Breast epithelium (tissue), 4 donors: ENCODE measurements at regions not wholly inside any gene's neighbourhood (a gene's known extent, or its start where the extent isn't known, plus 50 kb on each side); places are given as distances from the start of the nearest gene placed in this dataset.

Experiments used
- DNase-seq, 2 donors: peaks; one replicate each; pipeline ENCODE4 v3.0.0-alpha.2; 2019; ENCODE audit warnings: low spot score in 2 of 2
- H3K27ac ChIP-seq, 2 donors: fragments of 200-600 bp; sonication (generic) in 1 of 2; one replicate each; pipeline ENCODE4 v1.5.1; 2016 to 2019; ENCODE audit warnings: mild to moderate bottlenecking in 1 of 2
- H3K27me3 ChIP-seq, 2 donors: fragments of 200-600 bp; sonication (generic) in 1 of 2; one replicate each; pipeline versions ENCODE4 v1.5.1 to v1.6.0; 2017 to 2019; ENCODE audit warnings: control low read depth in 1 of 2, mild to moderate bottlenecking in 1 of 2
- H3K36me3 ChIP-seq: fragments of 200-600 bp; one replicate; pipeline ENCODE4 v1.5.1; 2019
- H3K4me1 ChIP-seq, 2 donors: fragments of 200-600 bp; sonication (generic); one replicate each; pipeline ENCODE4 v1.5.1; 2016 to 2019; ENCODE audit warnings: control low read depth in 1 of 2
- H3K4me3 ChIP-seq, 3 donors: fragments of 200-600 bp; sonication (generic); 1 replicate in 2 of 3; 2 replicates in 1 of 3; pipeline ENCODE4 v1.5.1; 2016 to 2019; ENCODE audit warnings: mild to moderate bottlenecking in 3 of 3, moderate library complexity in 2 of 3
- H3K9me3 ChIP-seq, 2 donors: fragments of 200-600 bp; sonication (generic) in 1 of 2; one replicate each; pipeline ENCODE4 v1.5.1; 2016 to 2019; ENCODE audit warnings: control low read depth in 1 of 2
- CTCF ChIP-seq, 3 donors: fragments of 450-650 bp; IDR thresholded peaks; one replicate each; pipeline ENCODE4 v1.5.1; 2016 to 2017; ENCODE audit warnings: antibody characterized with exemption in 3 of 3, mild to moderate bottlenecking in 3 of 3, moderate library complexity in 3 of 3
- POLR2A ChIP-seq: fragments of 450-650 bp; IDR thresholded peaks from one replicate; pipeline ENCODE4 v1.6.1; 2016; ENCODE audit warnings: antibody characterized with exemption, mild to moderate bottlenecking, moderate library complexity
- POLR2AphosphoS5 ChIP-seq, 3 donors: sonication (generic); formaldehyde crosslinking; IDR thresholded peaks; one replicate each; pipeline ENCODE4 v1.6.1; 2017; ENCODE audit warnings: antibody characterized with exemption in 3 of 3
- intact Hi-C: fragments of 100-400 bp; cut with DNase I; formaldehyde crosslinking; loops from one replicate; pipeline ENCODE4 v1.15.1; 2023; ENCODE audit warnings: low total_unique reads

- no peak for DNase-seq
- Histone ChIP-seq H3K36me3 (no peaks in the 10 kb centered on the region), H3K4me1 (no peaks in the 10 kb centered on the region), H3K4me3 (no peak overlapping the region), H3K9me3 (no peaks in the 10 kb centered on the region), H3K27me3 (no peaks in the 10 kb centered on the region), H3K27ac (no peak overlapping the region)
- intact Hi-C loops, result no loop called here
- TF ChIP-seq CTCF (IDR thresholded peaks at IDR 0.05), result no peak
- no peak for TF ChIP-seq POLR2AphosphoS5 (IDR thresholded peaks at IDR 0.05)
- no peak for TF ChIP-seq POLR2A
Observed at GRCh38 chr1:106747791-106748190, 308.7 kb upstream of the PRMT6 start.

DNA sequence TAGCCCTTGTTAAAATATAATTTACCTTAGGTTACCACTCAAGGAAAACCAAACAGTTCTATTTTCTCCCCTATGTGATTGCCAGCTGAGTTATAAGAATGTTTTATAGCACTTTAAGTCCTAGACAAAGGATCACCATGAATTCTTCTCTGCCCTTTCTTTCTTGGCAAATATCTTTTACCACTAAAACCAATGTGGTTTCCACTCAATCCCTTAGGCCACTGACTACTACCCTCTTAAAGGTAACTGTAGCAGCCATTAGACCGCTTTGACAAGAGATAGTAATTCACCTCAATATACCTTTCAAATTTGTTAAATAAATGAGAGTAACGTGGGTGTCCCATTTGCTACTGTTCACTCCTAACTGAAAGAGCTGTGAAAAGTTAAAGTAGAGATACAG, 307.9 kb upstream of the PRMT6 start:
- no peaks in the 10 kb centered on the region for H3K4me1 ChIP-seq
- H3K27me3 ChIP-seq, result no peaks in the 10 kb centered on the region
- H3K9me3 ChIP-seq, result no peaks in the 10 kb centered on the region
- TF ChIP-seq POLR2AphosphoS5 (IDR thresholded peaks at IDR 0.05) (no peak), CTCF (IDR thresholded peaks at IDR 0.05) (no peak), POLR2A (no peak)
- H3K36me3 ChIP-seq, result no peaks in the 10 kb centered on the region
- H3K27ac ChIP-seq, result no peak overlapping the region
- no peak overlapping the region for H3K4me3 ChIP-seq
- no peak for DNase-seq
- intact Hi-C loops, result no loop called here

- no peak for TF ChIP-seq CTCF (IDR thresholded peaks at IDR 0.05)
- no peak for TF ChIP-seq POLR2A
- TF ChIP-seq POLR2AphosphoS5 (IDR thresholded peaks at IDR 0.05), result no peak
- Histone ChIP-seq H3K4me3 (no peak overlapping the region), H3K27ac (no peak overlapping the region), H3K27me3 (no peaks in the 10 kb centered on the region), H3K4me1 (no peaks in the 10 kb centered on the region), H3K9me3 (no peaks in the 10 kb centered on the region), H3K36me3 (no peaks in the 10 kb centered on the region)
- intact Hi-C loops, result no loop called here
- no peak for DNase-seq
Observed at GRCh38 chr1:106749491-106749890, 307.0 kb upstream of the PRMT6 start.

DNA sequence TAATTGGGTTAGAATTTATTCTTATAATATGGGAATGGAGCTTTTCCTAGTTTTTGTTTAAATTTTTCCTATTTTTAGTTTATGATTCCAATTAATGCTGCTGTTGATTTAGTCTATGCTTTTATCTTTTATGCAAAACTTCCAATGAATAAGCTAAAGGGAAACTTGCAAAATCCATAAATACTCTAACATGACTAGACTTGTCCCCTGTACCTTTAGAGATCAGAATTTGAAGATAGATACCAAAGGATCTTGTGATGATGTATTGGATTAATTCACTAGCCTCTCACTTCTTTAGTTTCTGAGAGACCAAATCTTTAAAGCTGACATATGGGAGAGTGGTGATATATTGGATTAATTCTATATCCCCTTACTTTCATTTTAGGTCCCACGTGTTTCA, 306.6 kb upstream of the PRMT6 start:
- no peaks in the 10 kb centered on the region for H3K9me3 ChIP-seq
- no peaks in the 10 kb centered on the region for H3K36me3 ChIP-seq
- no peaks in the 10 kb centered on the region for H3K4me1 ChIP-seq
- DNase-seq, result no peak
- intact Hi-C loops, result no loop called here
- H3K4me3 ChIP-seq, result no peak overlapping the region
- no peak overlapping the region for H3K27ac ChIP-seq
- TF ChIP-seq CTCF (IDR thresholded peaks at IDR 0.05) (no peak), POLR2A (no peak), POLR2AphosphoS5 (IDR thresholded peaks at IDR 0.05) (no peak)
- no peaks in the 10 kb centered on the region for H3K27me3 ChIP-seq

DNA sequence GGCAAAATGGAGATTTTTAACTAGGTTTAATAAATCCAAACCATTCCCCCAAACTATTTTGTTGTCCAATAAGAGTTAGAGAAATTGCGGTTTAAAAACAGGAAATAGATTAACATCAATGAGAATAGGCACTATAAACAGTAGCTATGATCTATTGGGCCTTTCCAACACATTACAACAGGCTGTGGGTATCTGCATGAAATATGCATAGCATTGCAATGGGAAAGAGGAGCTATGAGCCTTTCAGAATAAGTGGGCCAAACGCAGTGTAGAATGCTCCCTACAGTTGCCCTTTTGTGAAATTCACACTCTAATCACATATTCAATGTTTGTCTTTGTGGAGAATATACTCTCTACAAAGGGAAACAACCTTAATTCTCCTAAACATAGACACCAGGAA, 305.5 kb upstream of the PRMT6 start:
- H3K27ac ChIP-seq, result no peak overlapping the region
- H3K27me3 ChIP-seq, result no peaks in the 10 kb centered on the region
- no peak for DNase-seq
- H3K4me1 ChIP-seq, result no peaks in the 10 kb centered on the region
- no peak overlapping the region for H3K4me3 ChIP-seq
- no peaks in the 10 kb centered on the region for H3K36me3 ChIP-seq
- TF ChIP-seq CTCF (IDR thresholded peaks at IDR 0.05) (no peak), POLR2AphosphoS5 (IDR thresholded peaks at IDR 0.05) (no peak)
- H3K9me3 ChIP-seq, result no peaks in the 10 kb centered on the region
- intact Hi-C loops, result no loop called here
